GM13976 (cell line): ENCODE measurements at regions not wholly inside any gene's neighbourhood (a gene's known extent, or its start where the extent isn't known, plus 50 kb on each side); places are given as distances from the start of the nearest gene placed in this dataset.
A peak's percentile ranks its signal among the peaks of the same experiment; 100 is the strongest.

Experiments
- DNase-seq: peaks from one replicate; pipeline ENCODE4 v3.0.0; 2012; ENCODE audit warnings: low spot score
- in situ Hi-C: fragments of 300-500 bp; cut with MboI; formaldehyde crosslinking; loops from one replicate; pipeline ENCODE4 v1.12.0; 2022; ENCODE audit warnings: low sequenced_read_pairs, mixed read lengths, inconsistent platforms; ENCODE audit not compliant: unreplicated experiment
- TF ChIP-seq, protein P1 (sequence below): IDR thresholded peaks from 2 replicates; pipeline ENCODE4 v1.5.1; 2012; ENCODE audit warnings: borderline replicate concordance, mild to moderate bottlenecking; ENCODE audit not compliant: insufficient read depth; ENCODE audit errors: extremely low read depth, missing control alignments, control extremely low read depth

DNA sequence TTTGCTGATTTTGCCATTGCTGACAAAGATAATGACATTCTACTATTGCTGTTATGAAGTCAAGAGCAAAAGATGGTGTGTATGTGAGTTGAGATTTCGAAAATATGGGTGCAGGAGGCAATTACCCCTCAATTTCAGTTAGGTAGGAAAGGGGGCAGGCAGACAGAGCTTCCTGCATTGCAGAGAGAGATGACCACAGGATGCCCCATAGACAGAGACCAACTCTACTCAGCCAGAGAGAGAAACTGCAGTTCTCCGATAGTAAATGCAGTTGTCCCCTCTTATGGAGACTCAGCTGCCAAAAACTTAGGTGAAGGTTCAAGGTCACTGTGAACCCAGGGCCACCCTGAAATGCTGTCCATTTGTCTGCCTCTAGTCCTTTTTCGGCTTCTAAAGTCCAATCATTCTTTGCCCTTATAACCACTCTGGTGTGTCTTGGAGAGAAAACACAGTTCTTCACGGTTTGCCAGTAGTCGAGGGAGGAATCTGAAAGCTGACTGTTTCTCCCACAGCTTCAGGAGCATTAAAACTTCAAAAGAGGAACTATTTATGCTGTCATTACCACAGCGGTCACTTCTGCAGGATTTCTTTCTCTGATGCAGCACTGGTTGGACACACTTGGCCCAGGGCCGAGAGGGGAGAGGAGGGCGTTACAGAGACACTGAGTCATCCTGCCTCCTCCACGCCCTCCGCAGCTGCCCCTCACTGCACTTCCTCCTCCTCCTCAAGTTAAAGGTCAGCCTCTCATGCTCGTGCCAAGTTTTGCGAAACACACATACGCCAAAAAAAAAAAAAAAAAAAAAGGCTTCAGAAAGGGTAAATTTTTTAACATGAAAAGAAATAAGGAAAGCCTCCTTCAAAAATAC lies 264.3 kb downstream of the FOXO1 start:
- DNase-seq: peak; percentile 76
- in situ Hi-C loops: no loop called here
- TF ChIP-seq, protein P1, sequence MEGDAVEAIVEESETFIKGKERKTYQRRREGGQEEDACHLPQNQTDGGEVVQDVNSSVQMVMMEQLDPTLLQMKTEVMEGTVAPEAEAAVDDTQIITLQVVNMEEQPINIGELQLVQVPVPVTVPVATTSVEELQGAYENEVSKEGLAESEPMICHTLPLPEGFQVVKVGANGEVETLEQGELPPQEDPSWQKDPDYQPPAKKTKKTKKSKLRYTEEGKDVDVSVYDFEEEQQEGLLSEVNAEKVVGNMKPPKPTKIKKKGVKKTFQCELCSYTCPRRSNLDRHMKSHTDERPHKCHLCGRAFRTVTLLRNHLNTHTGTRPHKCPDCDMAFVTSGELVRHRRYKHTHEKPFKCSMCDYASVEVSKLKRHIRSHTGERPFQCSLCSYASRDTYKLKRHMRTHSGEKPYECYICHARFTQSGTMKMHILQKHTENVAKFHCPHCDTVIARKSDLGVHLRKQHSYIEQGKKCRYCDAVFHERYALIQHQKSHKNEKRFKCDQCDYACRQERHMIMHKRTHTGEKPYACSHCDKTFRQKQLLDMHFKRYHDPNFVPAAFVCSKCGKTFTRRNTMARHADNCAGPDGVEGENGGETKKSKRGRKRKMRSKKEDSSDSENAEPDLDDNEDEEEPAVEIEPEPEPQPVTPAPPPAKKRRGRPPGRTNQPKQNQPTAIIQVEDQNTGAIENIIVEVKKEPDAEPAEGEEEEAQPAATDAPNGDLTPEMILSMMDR: no peak

- in situ Hi-C loops: no loop called here
- TF ChIP-seq, protein P1: no peak
- no peak for DNase-seq
These were observed 263.5 kb downstream of the FOXO1 start for GRCh38 chr13:40402931-40403431.

DNA sequence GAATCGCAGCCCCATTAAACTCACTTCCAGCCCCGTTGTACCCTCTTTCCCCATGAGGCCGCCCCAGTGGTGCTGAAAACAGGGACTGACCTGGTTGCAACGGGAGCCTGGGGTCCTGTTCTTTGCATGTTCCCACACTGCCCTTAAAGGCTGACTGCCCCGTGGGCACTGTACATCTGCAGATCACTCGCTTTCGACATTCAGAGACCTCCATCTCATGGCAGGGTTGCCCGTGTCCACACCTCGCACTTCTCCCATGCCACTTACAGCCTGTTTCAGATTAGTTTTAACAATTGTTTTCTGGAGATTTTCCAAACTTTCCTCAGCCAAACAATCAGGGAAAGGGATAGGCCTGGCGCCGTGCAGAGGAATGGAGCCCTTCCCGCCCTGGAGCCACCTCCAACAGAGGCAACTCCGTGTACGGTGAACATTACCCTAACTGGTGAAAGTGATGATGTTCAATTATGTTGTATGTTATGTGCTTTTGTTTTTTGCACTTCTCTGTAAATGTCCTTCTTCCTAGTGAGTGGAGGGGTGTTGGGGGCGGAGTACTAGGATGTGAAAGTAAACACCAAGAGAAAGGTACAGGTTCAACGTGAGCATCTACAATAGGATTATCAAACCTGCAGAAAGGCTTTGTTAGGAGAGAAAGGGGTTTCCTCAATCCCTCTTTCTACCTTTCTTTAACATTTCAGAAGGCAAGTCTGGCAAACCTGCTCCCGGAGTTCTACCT lies 262.8 kb downstream of the FOXO1 start:
- TF ChIP-seq, protein P1: no peak
- DNase-seq: no peak
- in situ Hi-C loops: no loop called here

- DNase-seq: no peak
- TF ChIP-seq, protein P1: no peak
- in situ Hi-C loops: no loop called here
These were observed 262.0 kb downstream of the FOXO1 start for GRCh38 chr13:40404407-40404806.

GRCh38 chr13:40404967-40405716 lies 261.3 kb downstream of the FOXO1 start:
- DNase-seq: no peak
- in situ Hi-C loops: no loop called here
- TF ChIP-seq, protein P1: no peak
